ENCODE measurements at regions not wholly inside any gene's neighbourhood (a gene's known extent, or its start where the extent isn't known, plus 50 kb on each side); places are given as distances from the start of the nearest gene placed in this dataset.

GRCh38 chr11:80297858-80298632, 857.2 kb upstream of the TENM4 start:
- no peaks in the 10 kb centered on the region for H3K27me3 ChIP-seq (replicated peaks; ENCODE audit: control insufficient read depth, insufficient read depth, low read length)
- no peaks in the 10 kb centered on the region for H3K36me3 ChIP-seq (ENCODE audit: control insufficient read depth, insufficient read depth, low read length)
- no peak overlapping the region for H3K4me3 ChIP-seq (replicated peaks; ENCODE audit: low read depth, low read length)
- DNase-seq (ENCODE audit: extremely low read depth, insufficient read length): no peak
- TF ChIP-seq CTCF (IDR thresholded peaks at IDR 0.05; ENCODE audit: insufficient read depth, low read length, poor library complexity, severe bottlenecking): no peak

GRCh38 chr11:80293293-80293692, 852.5 kb upstream of the TENM4 start:
- H3K4me3 ChIP-seq (replicated peaks; ENCODE audit: low read depth, low read length): no peak overlapping the region
- H3K27me3 ChIP-seq (replicated peaks; ENCODE audit: control insufficient read depth, insufficient read depth, low read length): no peaks in the 10 kb centered on the region
- no peak for TF ChIP-seq CTCF (IDR thresholded peaks at IDR 0.05; ENCODE audit: insufficient read depth, low read length, poor library complexity, severe bottlenecking)
- no peak for DNase-seq (ENCODE audit: extremely low read depth, insufficient read length)
- H3K36me3 ChIP-seq (ENCODE audit: control insufficient read depth, insufficient read depth, low read length): no peaks in the 10 kb centered on the region

- no peaks in the 10 kb centered on the region for H3K27me3 ChIP-seq (replicated peaks; ENCODE audit: control insufficient read depth, insufficient read depth, low read length)
- DNase-seq (ENCODE audit: extremely low read depth, insufficient read length): no peak
- no peaks in the 10 kb centered on the region for H3K36me3 ChIP-seq (ENCODE audit: control insufficient read depth, insufficient read depth, low read length)
- H3K4me3 ChIP-seq (replicated peaks; ENCODE audit: low read depth, low read length): no peak overlapping the region
- no peak for TF ChIP-seq CTCF (IDR thresholded peaks at IDR 0.05; ENCODE audit: insufficient read depth, low read length, poor library complexity, severe bottlenecking)
These were observed 844.3 kb upstream of the TENM4 start for GRCh38 chr11:80284946-80285785.

GRCh38 chr11:80282643-80283042, 841.8 kb upstream of the TENM4 start:
- H3K27me3 ChIP-seq (replicated peaks; ENCODE audit: control insufficient read depth, insufficient read depth, low read length): no peaks in the 10 kb centered on the region
- no peaks in the 10 kb centered on the region for H3K36me3 ChIP-seq (ENCODE audit: control insufficient read depth, insufficient read depth, low read length)
- no peak overlapping the region for H3K4me3 ChIP-seq (replicated peaks; ENCODE audit: low read depth, low read length)
- DNase-seq (ENCODE audit: extremely low read depth, insufficient read length): no peak
- no peak for TF ChIP-seq CTCF (IDR thresholded peaks at IDR 0.05; ENCODE audit: insufficient read depth, low read length, poor library complexity, severe bottlenecking)

- Histone ChIP-seq H3K4me3 (replicated peaks; ENCODE audit: low read depth, low read length) (no peak overlapping the region), H3K27me3 (replicated peaks; ENCODE audit: control insufficient read depth, insufficient read depth, low read length) (no peaks in the 10 kb centered on the region), H3K36me3 (ENCODE audit: control insufficient read depth, insufficient read depth, low read length) (no peaks in the 10 kb centered on the region)
- DNase-seq (ENCODE audit: extremely low read depth, insufficient read length): no peak
- TF ChIP-seq CTCF (IDR thresholded peaks at IDR 0.05; ENCODE audit: insufficient read depth, low read length, poor library complexity, severe bottlenecking): no peak
These were observed 840.4 kb upstream of the TENM4 start for GRCh38 chr11:80281194-80281593.

All from GM06990 (cell line).